ENCODE measurements at regions not wholly inside any gene's neighbourhood (a gene's known extent, or its start where the extent isn't known, plus 50 kb on each side); places are given as distances from the start of the nearest gene placed in this dataset.

- H3K4me3 Mint-ChIP-seq: no peak overlapping the region
- no peak for DNase-seq
- no peaks in the 10 kb centered on the region for H3K36me3 Mint-ChIP-seq
- no peak overlapping the region for H3K27ac Mint-ChIP-seq
- peaks cover 0 to 5% (median 0%) of the 10 kb centered on the region in 6 donors for H3K9me3 Mint-ChIP-seq
- no peaks in the 10 kb centered on the region for H3K4me1 Mint-ChIP-seq
- peaks cover 0 to 4% (median 3%) of the 10 kb centered on the region in 3 donors for H3K27me3 Mint-ChIP-seq (ENCODE audit: low read depth in 3 of 3)
Observed at GRCh38 chr4:120348948-120349347, 282.3 kb upstream of the MAD2L1 start.

GRCh38 chr4:120348521-120348920, 281.9 kb upstream of the MAD2L1 start:
- no peaks in the 10 kb centered on the region for H3K4me1 Mint-ChIP-seq
- H3K4me3 Mint-ChIP-seq: no peak overlapping the region
- no peaks in the 10 kb centered on the region for H3K36me3 Mint-ChIP-seq
- no peak overlapping the region for H3K27ac Mint-ChIP-seq
- peaks cover 0 to 5% (median 0%) of the 10 kb centered on the region in 6 donors for H3K9me3 Mint-ChIP-seq
- peaks cover 0 to 4% (median 3%) of the 10 kb centered on the region in 3 donors for H3K27me3 Mint-ChIP-seq (ENCODE audit: low read depth in 3 of 3)
- DNase-seq: no peak

- Mint-ChIP-seq H3K9me3 (peaks cover 0 to 14% (median 7%) of the 10 kb centered on the region in 6 donors), H3K4me1 (no peaks in the 10 kb centered on the region), H3K36me3 (no peaks in the 10 kb centered on the region), H3K4me3 (no peak overlapping the region), H3K27me3 (ENCODE audit: low read depth in 3 of 3) (peaks cover 0 to 1% (median 0%) of the 10 kb centered on the region in 3 donors), H3K27ac (no peak overlapping the region)
- no peak for DNase-seq
Observed at GRCh38 chr4:120331486-120332370, 265.1 kb upstream of the MAD2L1 start.

GRCh38 chr4:120329386-120329785, 262.7 kb upstream of the MAD2L1 start:
- peaks cover 0 to 1% (median 0%) of the 10 kb centered on the region in 3 donors for H3K27me3 Mint-ChIP-seq (ENCODE audit: low read depth in 3 of 3)
- H3K4me3 Mint-ChIP-seq: no peak overlapping the region
- no peak for DNase-seq
- H3K27ac Mint-ChIP-seq: no peak overlapping the region
- H3K4me1 Mint-ChIP-seq: no peaks in the 10 kb centered on the region
- H3K9me3 Mint-ChIP-seq: peaks cover 2 to 12% (median 8%) of the 10 kb centered on the region in 6 donors
- no peaks in the 10 kb centered on the region for H3K36me3 Mint-ChIP-seq

- H3K27me3 Mint-ChIP-seq (ENCODE audit: low read depth in 3 of 3): peaks cover 0 to 1% (median 0%) of the 10 kb centered on the region in 3 donors
Observed at GRCh38 chr4:120327276-120327675, 260.6 kb upstream of the MAD2L1 start.

GRCh38 chr4:120319046-120319767, 252.6 kb upstream of the MAD2L1 start:
- Mint-ChIP-seq H3K4me1 (no peaks in the 10 kb centered on the region), H3K27me3 (ENCODE audit: low read depth in 3 of 3) (no peaks in the 10 kb centered on the region), H3K4me3 (no peak overlapping the region), H3K27ac (no peak overlapping the region), H3K36me3 (no peaks in the 10 kb centered on the region), H3K9me3 (peaks cover 0 to 7% (median 2%) of the 10 kb centered on the region in 6 donors)
- no peak for DNase-seq

More at GRCh38 chr4:120327276-120327675, 260.6 kb upstream of the MAD2L1 start:
- H3K4me3 Mint-ChIP-seq: no peak overlapping the region
- no peaks in the 10 kb centered on the region for H3K4me1 Mint-ChIP-seq
- peaks cover 2 to 13% (median 8%) of the 10 kb centered on the region in 6 donors for H3K9me3 Mint-ChIP-seq
- no peaks in the 10 kb centered on the region for H3K36me3 Mint-ChIP-seq
- DNase-seq: no peak
- no peak overlapping the region for H3K27ac Mint-ChIP-seq

- no peak for DNase-seq
- Mint-ChIP-seq H3K36me3 (no peaks in the 10 kb centered on the region), H3K27ac (no peak overlapping the region), H3K4me3 (no peak overlapping the region), H3K27me3 (ENCODE audit: low read depth in 3 of 3) (no peaks in the 10 kb centered on the region), H3K4me1 (no peaks in the 10 kb centered on the region), H3K9me3 (peaks cover 0 to 8% (median 5%) of the 10 kb centered on the region in 6 donors)
Observed at GRCh38 chr4:120318196-120318846, 251.7 kb upstream of the MAD2L1 start.

GRCh38 chr4:120317713-120318112, 251.1 kb upstream of the MAD2L1 start:
- H3K4me1 Mint-ChIP-seq: no peaks in the 10 kb centered on the region
- no peak overlapping the region for H3K4me3 Mint-ChIP-seq
- no peaks in the 10 kb centered on the region for H3K27me3 Mint-ChIP-seq (ENCODE audit: low read depth in 3 of 3)
- H3K27ac Mint-ChIP-seq: no peak overlapping the region
- no peak for DNase-seq
- H3K9me3 Mint-ChIP-seq: peaks cover 0 to 8% (median 4%) of the 10 kb centered on the region in 6 donors
- no peaks in the 10 kb centered on the region for H3K36me3 Mint-ChIP-seq

DNA sequence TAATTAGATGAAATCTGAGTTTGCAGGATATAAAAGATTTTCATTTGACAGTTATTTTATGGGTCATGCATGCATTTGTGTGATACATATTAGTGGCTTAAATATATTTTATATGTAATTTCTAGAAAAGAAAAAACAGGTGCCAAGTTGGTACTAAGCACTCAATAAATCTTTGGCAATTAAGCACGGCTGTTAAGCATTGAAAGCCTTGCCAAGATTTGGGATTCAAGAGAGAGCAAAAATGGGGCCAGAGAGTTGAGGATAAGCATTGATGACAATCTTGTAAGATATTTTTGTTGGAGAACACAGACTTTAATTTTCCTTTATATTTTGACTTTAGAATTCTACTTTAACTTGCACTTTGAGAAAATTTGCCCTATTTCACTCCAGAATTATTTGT, 249.8 kb upstream of the MAD2L1 start:
- H3K4me3 Mint-ChIP-seq: no peak overlapping the region
- no peak overlapping the region for H3K27ac Mint-ChIP-seq
- no peaks in the 10 kb centered on the region for H3K27me3 Mint-ChIP-seq (ENCODE audit: low read depth in 3 of 3)
- no peak for DNase-seq
- H3K4me1 Mint-ChIP-seq: no peaks in the 10 kb centered on the region
- peaks cover 0 to 7% (median 4%) of the 10 kb centered on the region in 6 donors for H3K9me3 Mint-ChIP-seq
- H3K36me3 Mint-ChIP-seq: no peaks in the 10 kb centered on the region

- Mint-ChIP-seq H3K4me1 (no peaks in the 10 kb centered on the region), H3K4me3 (no peak overlapping the region), H3K27ac (no peak overlapping the region), H3K9me3 (peaks cover 3 to 12% (median 7%) of the 10 kb centered on the region in 6 donors), H3K36me3 (no peaks in the 10 kb centered on the region), H3K27me3 (ENCODE audit: low read depth in 3 of 3) (no peaks in the 10 kb centered on the region)
- no peak for DNase-seq
Observed at GRCh38 chr4:120314969-120315368, 248.3 kb upstream of the MAD2L1 start.

DNA sequence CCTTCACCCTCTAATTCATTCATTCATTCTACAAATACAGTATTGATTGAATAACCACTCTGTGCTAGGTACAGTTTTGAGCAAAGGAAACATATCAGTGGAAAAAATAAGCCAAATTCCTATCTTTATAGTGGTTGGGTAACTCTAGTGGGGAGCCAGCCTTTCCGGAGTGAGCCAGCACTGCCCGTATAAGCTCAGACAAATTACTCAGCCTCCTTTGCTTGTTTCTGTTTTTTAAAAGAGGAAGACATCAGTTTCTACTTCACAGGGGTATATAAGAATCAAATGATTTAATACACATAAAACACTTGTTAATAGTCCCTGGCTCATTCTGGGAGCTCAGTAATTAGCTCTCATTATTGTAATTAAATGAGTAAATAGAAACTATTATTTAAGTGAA, 238.2 kb upstream of the MAD2L1 start:
- no peak overlapping the region for H3K4me3 Mint-ChIP-seq
- H3K9me3 Mint-ChIP-seq: peaks cover 8 to 13% (median 10%) of the 10 kb centered on the region in 6 donors
- no peaks in the 10 kb centered on the region for H3K36me3 Mint-ChIP-seq
- DNase-seq: no peak
- H3K27me3 Mint-ChIP-seq (ENCODE audit: low read depth in 3 of 3): peaks cover 0 to 7% (median 1%) of the 10 kb centered on the region in 3 donors
- no peaks in the 10 kb centered on the region for H3K4me1 Mint-ChIP-seq
- no peak overlapping the region for H3K27ac Mint-ChIP-seq

- no peaks in the 10 kb centered on the region for H3K4me1 Mint-ChIP-seq
- H3K4me3 Mint-ChIP-seq: no peak overlapping the region
- H3K36me3 Mint-ChIP-seq: no peaks in the 10 kb centered on the region
- no peak for DNase-seq
- H3K27ac Mint-ChIP-seq: no peak overlapping the region
- H3K27me3 Mint-ChIP-seq (ENCODE audit: low read depth in 3 of 3): peaks cover 0 to 3% (median 3%) of the 10 kb centered on the region in 3 donors
- peaks cover 4 to 15% (median 7%) of the 10 kb centered on the region in 6 donors for H3K9me3 Mint-ChIP-seq
Observed at GRCh38 chr4:120299631-120300030, 233.0 kb upstream of the MAD2L1 start.

- Mint-ChIP-seq H3K4me1 (no peaks in the 10 kb centered on the region), H3K9me3 (peaks cover 2 to 7% (median 4%) of the 10 kb centered on the region in 6 donors), H3K4me3 (no peak overlapping the region), H3K36me3 (no peaks in the 10 kb centered on the region), H3K27me3 (ENCODE audit: low read depth in 3 of 3) (no peaks in the 10 kb centered on the region), H3K27ac (no peak overlapping the region)
- no peak for DNase-seq
Observed at GRCh38 chr4:120293341-120293740, 226.7 kb upstream of the MAD2L1 start.

GRCh38 chr4:120291541-120291940, 224.9 kb upstream of the MAD2L1 start:
- no peaks in the 10 kb centered on the region for H3K36me3 Mint-ChIP-seq
- H3K27ac Mint-ChIP-seq: no peak overlapping the region

More at GRCh38 chr4:120291541-120291940, 224.9 kb upstream of the MAD2L1 start:
- Mint-ChIP-seq H3K4me1 (no peaks in the 10 kb centered on the region), H3K9me3 (peaks cover 0 to 11% (median 4%) of the 10 kb centered on the region in 6 donors), H3K4me3 (no peak overlapping the region), H3K27me3 (ENCODE audit: low read depth in 3 of 3) (peaks cover 0 to 1% (median 0%) of the 10 kb centered on the region in 3 donors)
- no peak for DNase-seq

Data from immature natural killer cell (primary cell).